ENCODE measurements at regions not wholly inside any gene's neighbourhood (a gene's known extent, or its start where the extent isn't known, plus 50 kb on each side); places are given as distances from the start of the nearest gene placed in this dataset.

- no peak for ATAC-seq
- no peak overlapping the region for H3K27ac Mint-ChIP-seq
- no peaks in the 10 kb centered on the region for H3K4me1 Mint-ChIP-seq
- H3K27me3 Mint-ChIP-seq: no peaks in the 10 kb centered on the region
- H3K36me3 Mint-ChIP-seq: no peaks in the 10 kb centered on the region
- H3K9me3 Mint-ChIP-seq: peaks cover 2% of the 10 kb centered on the region
- H3K4me3 Mint-ChIP-seq: no peak overlapping the region
Measured at GRCh38 chr3:20698896-20699295, 512.9 kb upstream of the SGO1 start.

GRCh38 chr3:20696388-20697150 lies 510.6 kb upstream of the SGO1 start:
- Mint-ChIP-seq H3K4me1 (no peaks in the 10 kb centered on the region), H3K36me3 (no peaks in the 10 kb centered on the region), H3K27me3 (no peaks in the 10 kb centered on the region)

DNA sequence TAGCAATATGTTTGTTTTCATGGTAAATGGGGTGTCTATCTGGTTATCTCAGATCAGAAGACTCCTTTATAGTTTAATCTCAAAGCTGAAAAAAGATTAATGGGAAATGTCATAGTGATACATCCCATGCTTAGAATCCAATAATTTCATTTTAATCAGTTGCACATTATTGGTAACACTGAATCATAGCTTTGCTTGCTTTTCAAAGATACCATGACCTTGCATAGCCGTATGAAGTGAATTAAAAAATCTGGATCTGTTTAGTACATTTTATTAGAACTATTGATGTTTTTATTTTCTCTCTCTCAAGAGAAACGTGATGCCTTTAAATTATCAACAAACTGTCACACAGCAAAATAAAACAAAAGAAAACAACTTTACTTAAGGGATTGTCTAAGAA lies 506.7 kb upstream of the SGO1 start:
- ATAC-seq: no peak
- Mint-ChIP-seq H3K27me3 (no peaks in the 10 kb centered on the region), H3K4me3 (no peak overlapping the region), H3K27ac (no peak overlapping the region), H3K4me1 (no peaks in the 10 kb centered on the region), H3K9me3 (no peaks in the 10 kb centered on the region), H3K36me3 (no peaks in the 10 kb centered on the region)

More at GRCh38 chr3:20696388-20697150, 510.6 kb upstream of the SGO1 start:
- Mint-ChIP-seq H3K27ac (no peak overlapping the region), H3K4me3 (no peak overlapping the region), H3K9me3 (no peaks in the 10 kb centered on the region)
- no peak for ATAC-seq

DNA sequence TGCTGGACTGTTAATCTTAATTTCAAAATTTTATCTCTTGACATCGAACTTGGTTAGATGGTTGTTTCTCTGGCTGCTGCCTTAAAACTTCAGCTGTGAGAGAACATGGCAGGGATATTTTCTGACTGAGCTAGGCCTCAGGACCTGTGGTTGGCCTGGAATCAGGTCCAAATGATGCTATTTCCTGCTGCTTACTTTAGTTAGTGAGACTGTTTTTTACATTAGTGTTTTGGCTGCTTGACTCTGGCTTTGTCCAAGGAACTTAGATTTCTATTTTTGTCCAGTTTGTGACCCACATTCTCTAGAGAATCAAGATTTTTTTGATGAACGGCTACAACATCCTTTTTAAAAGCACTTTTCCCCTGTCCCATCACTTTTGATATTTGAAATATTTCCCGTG lies 497.9 kb upstream of the SGO1 start:
- no peak overlapping the region for H3K4me3 Mint-ChIP-seq
- peaks cover 4% of the 10 kb centered on the region for H3K9me3 Mint-ChIP-seq
- no peaks in the 10 kb centered on the region for H3K4me1 Mint-ChIP-seq

GRCh38 chr3:20682573-20682972 lies 496.6 kb upstream of the SGO1 start:
- no peaks in the 10 kb centered on the region for H3K4me1 Mint-ChIP-seq
- no peak overlapping the region for H3K27ac Mint-ChIP-seq
- H3K27me3 Mint-ChIP-seq: no peaks in the 10 kb centered on the region
- H3K36me3 Mint-ChIP-seq: no peaks in the 10 kb centered on the region
- ATAC-seq: no peak
- peaks cover 4% of the 10 kb centered on the region for H3K9me3 Mint-ChIP-seq
- no peak overlapping the region for H3K4me3 Mint-ChIP-seq

More for the DNA sequence above, 497.9 kb upstream of the SGO1 start:
- Mint-ChIP-seq H3K36me3 (no peaks in the 10 kb centered on the region), H3K27ac (no peak overlapping the region), H3K27me3 (no peaks in the 10 kb centered on the region)
- no peak for ATAC-seq

- ATAC-seq: no peak
- Mint-ChIP-seq H3K9me3 (no peaks in the 10 kb centered on the region), H3K27ac (no peak overlapping the region)
Measured at GRCh38 chr3:20680990-20681628, 495.1 kb upstream of the SGO1 start.

DNA sequence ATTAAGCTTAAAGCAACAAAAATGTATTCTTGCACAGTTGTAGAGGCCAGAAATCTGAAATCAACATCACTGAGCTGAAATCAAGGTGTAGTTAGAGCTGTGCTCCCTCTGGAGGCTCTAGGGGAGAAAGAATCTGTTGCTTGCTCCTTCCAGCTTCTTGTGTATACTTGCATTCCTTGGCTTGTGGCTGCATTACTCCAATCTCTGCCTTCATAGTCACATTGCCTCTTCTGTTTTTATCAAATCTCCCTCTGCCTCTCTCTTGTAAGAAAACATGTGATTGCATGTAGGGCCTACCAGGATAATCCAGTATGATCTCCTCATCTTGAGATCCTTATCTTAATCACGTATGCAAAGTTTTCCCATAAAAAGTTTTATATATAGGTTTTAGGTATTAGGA lies 487.9 kb upstream of the SGO1 start:
- Mint-ChIP-seq H3K4me3 (no peak overlapping the region), H3K4me1 (no peaks in the 10 kb centered on the region), H3K9me3 (peaks cover 10% of the 10 kb centered on the region), H3K36me3 (peaks cover 5% of the 10 kb centered on the region), H3K27ac (no peak overlapping the region), H3K27me3 (no peaks in the 10 kb centered on the region)
- ATAC-seq: no peak

More at GRCh38 chr3:20680990-20681628, 495.1 kb upstream of the SGO1 start:
- Mint-ChIP-seq H3K27me3 (no peaks in the 10 kb centered on the region), H3K4me1 (no peaks in the 10 kb centered on the region), H3K4me3 (no peak overlapping the region), H3K36me3 (no peaks in the 10 kb centered on the region)

DNA sequence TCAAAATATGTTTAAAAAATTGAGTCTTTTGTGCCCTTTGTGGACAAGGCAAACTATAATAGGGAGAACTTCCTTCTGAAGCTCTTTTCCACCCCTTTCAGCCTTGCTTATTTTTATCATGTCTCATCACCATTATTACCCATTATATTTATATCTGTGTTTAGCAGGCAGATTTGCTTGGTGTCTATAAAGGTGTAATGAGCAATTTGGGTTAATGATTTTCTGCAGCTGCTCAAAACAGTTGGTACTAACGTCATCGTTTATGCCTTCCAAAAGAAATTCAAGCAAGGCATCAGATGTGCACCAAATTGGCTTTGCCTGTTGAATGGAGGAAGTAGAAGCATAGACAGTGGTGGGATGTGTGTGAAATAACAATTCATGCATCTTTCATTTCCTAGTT lies 483.7 kb upstream of the SGO1 start:
- Mint-ChIP-seq H3K9me3 (peaks cover 5% of the 10 kb centered on the region), H3K27ac (no peak overlapping the region), H3K4me3 (no peak overlapping the region), H3K27me3 (no peaks in the 10 kb centered on the region), H3K36me3 (peaks cover 5% of the 10 kb centered on the region), H3K4me1 (no peaks in the 10 kb centered on the region)
- ATAC-seq: no peak

- no peak for ATAC-seq
- Mint-ChIP-seq H3K36me3 (peaks cover 5% of the 10 kb centered on the region), H3K27ac (no peak overlapping the region), H3K4me3 (no peak overlapping the region), H3K27me3 (no peaks in the 10 kb centered on the region), H3K9me3 (peaks cover 5% of the 10 kb centered on the region), H3K4me1 (no peaks in the 10 kb centered on the region)
Measured at GRCh38 chr3:20669184-20669583, 483.2 kb upstream of the SGO1 start.

DNA sequence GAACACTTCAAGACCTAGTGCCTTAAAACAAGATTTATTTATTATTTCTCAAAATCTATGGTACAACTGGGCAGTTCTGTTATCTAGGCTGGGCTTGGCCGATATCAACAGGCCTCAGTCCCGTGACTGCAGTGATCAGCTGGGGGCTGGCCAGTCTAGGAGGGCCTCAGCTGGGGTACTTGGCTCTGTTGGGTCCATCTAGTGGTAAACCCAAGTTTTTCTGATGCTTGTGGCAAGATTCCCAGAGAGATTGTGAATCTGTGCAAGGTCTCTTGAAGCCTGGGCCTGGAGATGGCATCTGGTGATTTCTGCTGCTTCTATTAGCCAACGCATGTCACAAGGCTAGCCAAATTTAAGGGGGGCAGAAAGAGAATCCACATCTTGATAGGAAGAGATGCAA lies 482.4 kb upstream of the SGO1 start:
- Mint-ChIP-seq H3K36me3 (peaks cover under 1% of the 10 kb centered on the region), H3K9me3 (no peaks in the 10 kb centered on the region), H3K4me1 (no peaks in the 10 kb centered on the region), H3K27ac (no peak overlapping the region), H3K27me3 (no peaks in the 10 kb centered on the region), H3K4me3 (no peak overlapping the region)
- ATAC-seq: no peak

DNA sequence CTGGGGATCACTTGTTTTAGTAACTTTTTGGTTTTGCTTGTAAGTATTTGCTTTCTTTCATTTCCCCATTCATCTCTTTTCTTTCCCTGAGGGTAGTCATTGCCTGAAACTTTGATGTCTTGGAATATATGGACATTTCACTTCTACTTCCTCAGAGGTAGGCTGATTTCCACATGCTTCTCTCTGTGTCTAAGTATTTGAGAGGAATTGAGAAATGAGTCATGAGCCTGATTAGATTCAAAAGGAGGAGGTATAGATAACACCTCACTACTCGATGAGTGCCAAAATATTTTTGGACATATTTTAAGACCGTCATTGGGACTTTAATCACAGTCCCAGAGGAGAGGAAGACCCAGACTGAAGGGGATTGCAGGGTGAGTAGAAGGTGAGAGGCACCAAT lies 480.1 kb upstream of the SGO1 start:
- ATAC-seq: no peak
- Mint-ChIP-seq H3K27ac (no peak overlapping the region), H3K36me3 (no peaks in the 10 kb centered on the region), H3K4me1 (no peaks in the 10 kb centered on the region), H3K9me3 (no peaks in the 10 kb centered on the region), H3K27me3 (no peaks in the 10 kb centered on the region), H3K4me3 (no peak overlapping the region)

- H3K36me3 Mint-ChIP-seq: no peaks in the 10 kb centered on the region
- no peaks in the 10 kb centered on the region for H3K4me1 Mint-ChIP-seq
- no peak overlapping the region for H3K4me3 Mint-ChIP-seq
- no peaks in the 10 kb centered on the region for H3K9me3 Mint-ChIP-seq
- no peak overlapping the region for H3K27ac Mint-ChIP-seq
- no peak for ATAC-seq
- H3K27me3 Mint-ChIP-seq: no peaks in the 10 kb centered on the region
Measured at GRCh38 chr3:20658491-20658890, 472.5 kb upstream of the SGO1 start.

DNA sequence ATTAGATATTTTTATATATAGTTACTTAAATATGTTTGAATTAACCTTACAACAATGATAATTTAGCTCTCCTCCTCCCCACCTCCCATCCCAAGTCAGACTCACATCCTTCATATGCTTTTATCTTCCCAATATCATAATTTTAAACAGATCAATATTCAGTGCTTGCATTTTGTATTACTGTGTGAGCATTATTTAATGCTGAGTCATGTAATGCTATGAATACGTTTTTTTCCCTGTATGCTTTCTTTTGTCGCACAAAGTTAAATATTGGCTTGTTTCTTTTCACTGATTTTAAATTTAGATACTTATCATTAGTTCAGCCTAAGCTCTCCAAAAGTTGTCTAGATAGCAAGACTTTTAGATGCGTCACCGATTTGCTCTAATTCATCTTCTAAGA lies 471.6 kb upstream of the SGO1 start:
- no peaks in the 10 kb centered on the region for H3K27me3 Mint-ChIP-seq

GRCh38 chr3:20652231-20652986 lies 466.4 kb upstream of the SGO1 start:
- Mint-ChIP-seq H3K27me3 (no peaks in the 10 kb centered on the region), H3K27ac (no peak overlapping the region), H3K9me3 (no peaks in the 10 kb centered on the region), H3K4me3 (no peak overlapping the region), H3K36me3 (no peaks in the 10 kb centered on the region), H3K4me1 (no peaks in the 10 kb centered on the region)
- ATAC-seq: no peak

More for the DNA sequence above, 471.6 kb upstream of the SGO1 start:
- Mint-ChIP-seq H3K27ac (no peak overlapping the region), H3K4me1 (no peaks in the 10 kb centered on the region), H3K36me3 (no peaks in the 10 kb centered on the region), H3K9me3 (no peaks in the 10 kb centered on the region), H3K4me3 (no peak overlapping the region)
- ATAC-seq: no peak

GRCh38 chr3:20648921-20649381 lies 462.9 kb upstream of the SGO1 start:
- Mint-ChIP-seq H3K4me1 (no peaks in the 10 kb centered on the region), H3K9me3 (no peaks in the 10 kb centered on the region), H3K4me3 (no peak overlapping the region), H3K36me3 (no peaks in the 10 kb centered on the region), H3K27ac (no peak overlapping the region), H3K27me3 (no peaks in the 10 kb centered on the region)
- ATAC-seq: no peak
